GM12874 (cell line): ENCODE measurements at regions not wholly inside any gene's neighbourhood (a gene's known extent, or its start where the extent isn't known, plus 50 kb on each side); places are given as distances from the start of the nearest gene placed in this dataset.

ENCODE experiments used
- TF ChIP-seq, protein P1 (sequence below): IDR thresholded peaks from 2 replicates; pipeline ENCODE4 v1.5.1; 2011; ENCODE audit warnings: low read depth, mild to moderate bottlenecking, control low read depth, low read length, moderate library complexity; ENCODE audit not compliant: insufficient read depth

DNA sequence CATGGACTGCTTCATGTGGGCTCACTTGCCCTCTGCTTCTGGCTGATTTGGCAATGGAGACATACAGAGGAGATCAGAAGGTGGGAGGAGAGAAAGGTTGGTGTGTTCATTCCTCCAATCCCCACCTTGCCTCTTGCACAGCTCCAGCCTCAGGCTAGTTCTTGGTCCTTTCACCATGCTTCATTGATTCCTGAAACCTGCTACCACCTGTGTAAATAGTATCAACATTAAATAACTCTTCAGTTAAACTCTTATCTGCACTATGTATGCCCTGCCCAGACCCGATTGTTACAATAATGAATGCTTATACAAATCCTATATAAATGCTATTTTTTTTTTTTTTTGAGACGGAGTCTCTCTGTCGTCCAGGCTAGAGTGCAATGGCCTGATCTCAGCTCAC lies 174.5 kb downstream of the CD83 start:
- TF ChIP-seq, protein P1, sequence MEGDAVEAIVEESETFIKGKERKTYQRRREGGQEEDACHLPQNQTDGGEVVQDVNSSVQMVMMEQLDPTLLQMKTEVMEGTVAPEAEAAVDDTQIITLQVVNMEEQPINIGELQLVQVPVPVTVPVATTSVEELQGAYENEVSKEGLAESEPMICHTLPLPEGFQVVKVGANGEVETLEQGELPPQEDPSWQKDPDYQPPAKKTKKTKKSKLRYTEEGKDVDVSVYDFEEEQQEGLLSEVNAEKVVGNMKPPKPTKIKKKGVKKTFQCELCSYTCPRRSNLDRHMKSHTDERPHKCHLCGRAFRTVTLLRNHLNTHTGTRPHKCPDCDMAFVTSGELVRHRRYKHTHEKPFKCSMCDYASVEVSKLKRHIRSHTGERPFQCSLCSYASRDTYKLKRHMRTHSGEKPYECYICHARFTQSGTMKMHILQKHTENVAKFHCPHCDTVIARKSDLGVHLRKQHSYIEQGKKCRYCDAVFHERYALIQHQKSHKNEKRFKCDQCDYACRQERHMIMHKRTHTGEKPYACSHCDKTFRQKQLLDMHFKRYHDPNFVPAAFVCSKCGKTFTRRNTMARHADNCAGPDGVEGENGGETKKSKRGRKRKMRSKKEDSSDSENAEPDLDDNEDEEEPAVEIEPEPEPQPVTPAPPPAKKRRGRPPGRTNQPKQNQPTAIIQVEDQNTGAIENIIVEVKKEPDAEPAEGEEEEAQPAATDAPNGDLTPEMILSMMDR: no peak

DNA sequence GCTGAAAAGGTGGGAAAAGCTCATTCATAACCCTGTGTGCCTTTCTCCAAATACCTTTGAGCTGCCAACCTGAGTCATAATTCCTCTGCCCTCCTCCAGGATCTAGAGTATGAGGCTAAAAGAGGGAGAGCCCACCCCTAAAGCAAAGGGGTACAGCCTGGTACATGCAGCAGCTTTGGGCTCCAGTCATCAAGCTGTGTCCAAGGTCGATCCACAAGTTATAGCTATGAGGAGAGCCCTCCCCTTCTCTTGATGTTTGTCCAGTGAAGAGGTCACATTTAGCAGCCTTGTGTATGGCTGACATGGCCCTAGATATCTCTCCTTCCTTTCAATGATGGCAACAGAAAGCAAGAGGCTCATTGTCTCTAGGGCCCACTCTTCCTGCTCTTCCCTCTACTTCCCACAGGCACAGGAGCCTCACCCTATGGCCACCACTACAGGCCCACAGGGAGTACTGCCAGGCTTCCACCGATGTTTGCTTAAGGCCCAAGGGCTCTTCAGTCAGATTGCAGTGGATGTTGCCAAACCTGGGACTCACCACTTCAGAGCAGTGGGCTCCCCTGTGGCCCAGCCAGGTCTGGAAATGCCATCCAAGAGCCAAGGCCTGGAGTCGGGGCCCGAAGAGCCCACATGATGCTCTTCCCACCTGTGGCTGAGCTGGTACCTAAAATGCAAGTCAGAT lies 176.8 kb downstream of the CD83 start:
- TF ChIP-seq, protein P1: no peak

DNA sequence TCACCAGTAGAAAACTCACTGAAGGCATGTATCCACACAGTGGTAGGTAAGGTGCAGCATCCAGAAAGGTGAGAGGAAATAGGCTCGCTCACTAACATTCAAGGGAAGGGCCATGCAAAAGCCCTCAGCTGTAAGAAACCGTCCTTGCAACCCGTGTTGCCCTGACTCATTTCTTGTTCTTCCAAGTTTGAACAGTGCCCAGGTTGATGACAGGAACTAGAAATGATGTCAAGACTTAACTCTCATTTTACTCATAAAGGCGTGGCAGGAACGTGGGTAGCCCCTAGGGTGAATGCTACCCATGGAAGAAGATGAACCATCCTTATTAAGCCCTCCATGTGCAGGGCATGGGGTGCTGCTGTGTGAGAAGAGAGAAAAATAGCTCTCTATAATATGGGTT lies 187.6 kb downstream of the CD83 start:
- TF ChIP-seq, protein P1: no peak

DNA sequence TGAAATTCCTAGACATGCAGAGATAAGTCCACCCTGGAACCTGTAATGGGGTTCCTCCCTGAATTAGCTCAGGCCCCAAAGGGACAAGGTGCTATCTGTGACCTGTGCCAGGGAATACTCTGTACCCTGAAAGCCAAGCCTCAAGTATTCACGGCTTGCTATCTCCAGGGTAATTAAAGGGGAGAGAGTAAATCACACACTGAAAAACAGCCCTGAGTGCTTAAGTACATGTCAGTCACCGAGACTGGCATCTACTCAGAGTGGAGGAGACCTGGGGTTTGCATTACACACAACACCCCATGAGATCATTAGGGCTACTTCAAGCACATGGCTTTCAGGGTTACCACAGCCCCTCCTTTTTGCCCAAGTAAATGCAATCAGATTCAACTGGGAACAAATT lies 188.1 kb downstream of the CD83 start:
- TF ChIP-seq, protein P1: no peak

DNA sequence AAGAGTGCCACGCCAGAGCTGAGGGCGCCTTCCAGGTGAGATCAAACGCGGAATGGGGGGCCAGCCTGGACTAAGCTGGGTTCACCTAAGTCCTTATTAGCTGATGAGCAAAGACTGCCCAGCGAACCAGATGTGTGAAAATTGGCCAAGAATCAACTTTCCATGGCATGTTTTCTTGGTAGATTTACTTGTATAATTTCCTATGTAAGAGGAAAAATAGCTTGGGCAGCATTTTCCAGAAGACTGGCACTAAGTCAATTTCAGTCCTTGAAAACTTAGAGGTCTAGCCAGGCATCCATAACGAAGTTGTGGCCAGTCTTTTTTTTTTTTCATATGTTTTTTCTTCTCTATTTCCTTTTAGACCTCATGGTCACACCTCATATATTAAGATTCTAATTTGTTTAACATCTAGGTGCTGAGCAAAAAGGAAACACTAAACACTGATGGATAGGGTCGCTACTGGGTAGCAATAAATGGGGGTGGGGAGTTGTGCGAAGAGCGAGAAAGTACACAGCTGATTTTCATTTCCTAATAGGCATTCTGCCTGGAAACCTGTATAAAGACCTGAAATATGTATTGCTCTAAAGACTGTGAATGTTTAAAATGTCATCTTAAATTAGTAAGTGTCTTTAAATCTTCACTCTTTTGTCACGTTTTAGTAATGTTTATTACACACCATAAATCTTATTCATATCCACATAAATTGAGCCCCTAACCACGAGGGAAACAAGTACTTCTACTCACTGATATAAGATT lies 188.8 kb downstream of the CD83 start:
- TF ChIP-seq, protein P1: no peak

DNA sequence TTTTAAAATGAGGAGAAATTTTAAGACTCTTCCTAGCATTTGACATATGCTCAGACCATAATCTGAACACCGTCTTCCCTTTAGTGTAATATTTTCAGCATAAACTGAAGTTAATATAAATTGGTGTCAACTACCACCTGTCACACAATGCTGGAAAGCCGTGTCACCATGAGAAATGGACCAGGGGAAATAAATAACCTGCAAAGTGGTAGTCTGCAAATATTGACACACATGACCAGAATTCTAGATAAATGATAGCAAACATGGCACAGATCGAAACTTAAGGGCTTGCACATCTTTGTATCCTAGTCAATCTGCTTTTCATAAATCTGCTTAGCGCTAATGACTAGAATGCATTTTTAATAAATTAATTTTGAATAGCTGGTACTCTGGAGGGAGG lies 191.9 kb downstream of the CD83 start:
- TF ChIP-seq, protein P1: no peak

DNA sequence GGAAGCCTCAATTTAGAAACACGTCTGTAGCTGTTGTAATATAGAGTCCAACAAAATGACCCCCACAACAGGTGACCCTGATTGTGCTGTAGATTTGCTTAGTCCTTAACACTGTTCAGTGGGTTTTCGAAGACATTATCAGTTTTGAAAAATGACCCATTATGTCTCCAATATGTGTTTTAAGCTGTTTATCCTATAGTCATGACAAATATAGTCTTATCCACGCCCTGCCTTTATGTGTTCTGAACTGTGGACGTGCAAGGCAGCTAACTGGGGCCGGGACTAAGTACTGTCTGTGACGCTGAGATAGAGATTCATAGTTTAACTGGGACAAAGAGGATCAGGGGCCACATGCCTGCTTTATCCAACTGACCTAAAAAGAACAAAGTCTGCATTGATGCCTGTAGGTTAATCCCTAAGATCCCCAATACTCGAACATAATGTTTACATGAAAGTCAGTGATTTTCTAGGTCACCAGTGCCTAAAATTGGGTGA lies 192.4 kb downstream of the CD83 start:
- TF ChIP-seq, protein P1: no peak
